ENCODE measurements at regions not wholly inside any gene's neighbourhood (a gene's known extent, or its start where the extent isn't known, plus 50 kb on each side); places are given as distances from the start of the nearest gene placed in this dataset.
"Not testable (repeated sequence)": the region's sequence is repeated elsewhere in the genome, so short reads cannot be mapped to it uniquely, and the experiment has no call there.

- no peak overlapping the region for H3K27ac Mint-ChIP-seq
- H3K9me3 Mint-ChIP-seq, result no peaks in the 10 kb centered on the region
- H3K27me3 Mint-ChIP-seq, result peaks cover 38% of the 10 kb centered on the region
- H3K36me3 Mint-ChIP-seq, result no peaks in the 10 kb centered on the region
- H3K4me3 Mint-ChIP-seq, result no peak overlapping the region
- no peaks in the 10 kb centered on the region for H3K4me1 Mint-ChIP-seq
- CTCF ChIA-PET, result no interaction called here
- DNase-seq, result no peak
These were observed 119.9 kb downstream of the COPRS start for GRCh38 chr17:31738996-31739699.

GRCh38 chr17:31738488-31738887 is 120.6 kb downstream of the COPRS start:
- H3K4me1 Mint-ChIP-seq, result no peaks in the 10 kb centered on the region
- H3K27me3 Mint-ChIP-seq, result peaks cover 33% of the 10 kb centered on the region
- no peak overlapping the region for H3K4me3 Mint-ChIP-seq
- H3K36me3 Mint-ChIP-seq, result no peaks in the 10 kb centered on the region
- DNase-seq, result no peak
- no peak overlapping the region for H3K27ac Mint-ChIP-seq
- CTCF ChIA-PET, result no interaction called here
- H3K9me3 Mint-ChIP-seq, result no peaks in the 10 kb centered on the region

GRCh38 chr17:31738067-31738466 is 121.0 kb downstream of the COPRS start:
- H3K36me3 Mint-ChIP-seq, result no peaks in the 10 kb centered on the region
- no peaks in the 10 kb centered on the region for H3K9me3 Mint-ChIP-seq
- no peak overlapping the region for H3K4me3 Mint-ChIP-seq
- H3K27ac Mint-ChIP-seq, result no peak overlapping the region
- no peak for DNase-seq
- peaks cover 28% of the 10 kb centered on the region for H3K27me3 Mint-ChIP-seq
- CTCF ChIA-PET, result no interaction called here
- no peaks in the 10 kb centered on the region for H3K4me1 Mint-ChIP-seq

GRCh38 chr17:31736855-31737625 is 122.0 kb downstream of the COPRS start:
- Mint-ChIP-seq H3K9me3 (no peaks in the 10 kb centered on the region), H3K4me3 (no peak overlapping the region), H3K36me3 (no peaks in the 10 kb centered on the region), H3K4me1 (no peaks in the 10 kb centered on the region), H3K27me3 (peaks cover 22% of the 10 kb centered on the region), H3K27ac (no peak overlapping the region)
- CTCF ChIA-PET, result no interaction called here
- DNase-seq, result no peak

GRCh38 chr17:31733326-31733725 is 125.7 kb downstream of the COPRS start:
- no peaks in the 10 kb centered on the region for H3K9me3 Mint-ChIP-seq
- peaks cover 25% of the 10 kb centered on the region for H3K27me3 Mint-ChIP-seq
- no peak overlapping the region for H3K4me3 Mint-ChIP-seq
- H3K4me1 Mint-ChIP-seq, result no peaks in the 10 kb centered on the region
- no peak for DNase-seq
- CTCF ChIA-PET, result no interaction called here
- no peaks in the 10 kb centered on the region for H3K36me3 Mint-ChIP-seq
- H3K27ac Mint-ChIP-seq, result no peak overlapping the region

- H3K4me1 Mint-ChIP-seq, H3K9me3 Mint-ChIP-seq, H3K4me3 Mint-ChIP-seq, H3K27ac Mint-ChIP-seq, CTCF ChIA-PET, DNase-seq, H3K36me3 Mint-ChIP-seq: not testable (repeated sequence)
- H3K27me3 Mint-ChIP-seq, result peaks cover 32% of the 10 kb centered on the region
These were observed 127.4 kb downstream of the COPRS start for GRCh38 chr17:31731585-31732154.

- H3K27ac Mint-ChIP-seq, result no peak overlapping the region
These were observed 127.9 kb downstream of the COPRS start for GRCh38 chr17:31731118-31731517.

GRCh38 chr17:31726980-31727427 is 132.0 kb downstream of the COPRS start:
- no peaks in the 10 kb centered on the region for H3K9me3 Mint-ChIP-seq
- no peak for DNase-seq
- H3K4me3 Mint-ChIP-seq, result no peak overlapping the region
- no peak overlapping the region for H3K27ac Mint-ChIP-seq
- CTCF ChIA-PET, result no interaction called here
- H3K27me3 Mint-ChIP-seq, result peaks cover 35% of the 10 kb centered on the region
- no peaks in the 10 kb centered on the region for H3K4me1 Mint-ChIP-seq
- no peaks in the 10 kb centered on the region for H3K36me3 Mint-ChIP-seq

More at GRCh38 chr17:31731118-31731517, 127.9 kb downstream of the COPRS start:
- DNase-seq, result no peak
- H3K4me3 Mint-ChIP-seq, result no peak overlapping the region
- H3K4me1 Mint-ChIP-seq, result no peaks in the 10 kb centered on the region
- peaks cover 31% of the 10 kb centered on the region for H3K27me3 Mint-ChIP-seq
- CTCF ChIA-PET, result no interaction called here
- no peaks in the 10 kb centered on the region for H3K36me3 Mint-ChIP-seq
- no peaks in the 10 kb centered on the region for H3K9me3 Mint-ChIP-seq

GRCh38 chr17:31724619-31725018 is 134.4 kb downstream of the COPRS start:
- Mint-ChIP-seq H3K9me3 (no peaks in the 10 kb centered on the region), H3K27me3 (peaks cover 27% of the 10 kb centered on the region), H3K36me3 (no peaks in the 10 kb centered on the region), H3K4me3 (no peak overlapping the region), H3K27ac (no peak overlapping the region), H3K4me1 (no peaks in the 10 kb centered on the region)
- DNase-seq, result no peak
- CTCF ChIA-PET, result no interaction called here

GRCh38 chr17:31724026-31724425 is 135.0 kb downstream of the COPRS start:
- peaks cover 21% of the 10 kb centered on the region for H3K27me3 Mint-ChIP-seq
- H3K4me3 Mint-ChIP-seq, result no peak overlapping the region
- H3K36me3 Mint-ChIP-seq, result no peaks in the 10 kb centered on the region
- no peak for DNase-seq
- H3K27ac Mint-ChIP-seq, result no peak overlapping the region
- CTCF ChIA-PET, result no interaction called here
- no peaks in the 10 kb centered on the region for H3K4me1 Mint-ChIP-seq
- no peaks in the 10 kb centered on the region for H3K9me3 Mint-ChIP-seq

GRCh38 chr17:31722251-31723056 is 136.6 kb downstream of the COPRS start:
- H3K27me3 Mint-ChIP-seq, result peaks cover 13% of the 10 kb centered on the region
- CTCF ChIA-PET, result no interaction called here
- no peaks in the 10 kb centered on the region for H3K9me3 Mint-ChIP-seq
- no peaks in the 10 kb centered on the region for H3K36me3 Mint-ChIP-seq
- no peak for DNase-seq
- H3K4me3 Mint-ChIP-seq, result no peak overlapping the region
- H3K4me1 Mint-ChIP-seq, result no peaks in the 10 kb centered on the region
- H3K27ac Mint-ChIP-seq, result no peak overlapping the region

- no peaks in the 10 kb centered on the region for H3K9me3 Mint-ChIP-seq
- H3K4me3 Mint-ChIP-seq, result no peak overlapping the region
- H3K36me3 Mint-ChIP-seq, result no peaks in the 10 kb centered on the region
- H3K27ac Mint-ChIP-seq, result no peak overlapping the region
- H3K27me3 Mint-ChIP-seq, result peaks cover 7% of the 10 kb centered on the region
- no peaks in the 10 kb centered on the region for H3K4me1 Mint-ChIP-seq
- CTCF ChIA-PET, result no interaction called here
- DNase-seq, result no peak
These were observed 137.6 kb downstream of the COPRS start for GRCh38 chr17:31721291-31722025.

GRCh38 chr17:31717251-31717650 is 141.8 kb downstream of the COPRS start:
- H3K36me3 Mint-ChIP-seq, H3K27me3 Mint-ChIP-seq, H3K9me3 Mint-ChIP-seq, H3K27ac Mint-ChIP-seq, CTCF ChIA-PET, DNase-seq, H3K4me1 Mint-ChIP-seq, H3K4me3 Mint-ChIP-seq: not testable (repeated sequence)

- peaks cover 2% of the 10 kb centered on the region for H3K4me1 Mint-ChIP-seq
- peak overlapping the region; percentile 0 for H3K27ac Mint-ChIP-seq
- CTCF ChIA-PET, result no interaction called here
- peaks cover 7% of the 10 kb centered on the region for H3K27me3 Mint-ChIP-seq
- H3K36me3 Mint-ChIP-seq, result no peaks in the 10 kb centered on the region
- no peak overlapping the region for H3K4me3 Mint-ChIP-seq
- no peak for DNase-seq
- H3K9me3 Mint-ChIP-seq, result no peaks in the 10 kb centered on the region
These were observed 143.6 kb downstream of the COPRS start for GRCh38 chr17:31715446-31715845.
